ENCODE measurements at regions not wholly inside any gene's neighbourhood (a gene's known extent, or its start where the extent isn't known, plus 50 kb on each side); places are given as distances from the start of the nearest gene placed in this dataset.

- TF ChIP-seq EZH2 (IDR thresholded peaks at IDR 0.05; ENCODE audit: borderline replicate concordance, low read depth, low read length, severe bottlenecking) (no peak), CTCF (IDR thresholded peaks at IDR 0.05; ENCODE audit: extremely low read depth in 1 of 2, insufficient read depth in 1 of 2, low read depth in 1 of 2, low read length in 2 of 2) (no peak), JUN (IDR thresholded peaks at IDR 0.05; ENCODE audit: borderline replicate concordance, insufficient read depth, insufficient read length, low read depth) (no peak), FOS (IDR thresholded peaks at IDR 0.05; ENCODE audit: borderline replicate concordance, insufficient read depth, low read length) (no peak), MYC (IDR thresholded peaks at IDR 0.05; ENCODE audit: low read depth, low read length) (no peak), POLR2AphosphoS5 (IDR thresholded peaks at IDR 0.05; ENCODE audit: insufficient read depth, low read depth, low read length) (no peak), POLR2A (IDR thresholded peaks at IDR 0.05; ENCODE audit: low read depth, low read length) (no peak), GATA2 (IDR thresholded peaks at IDR 0.05; ENCODE audit: insufficient read depth, insufficient read length, low read depth, low read length) (no peak)
- TF ChIP-seq, protein P1, sequence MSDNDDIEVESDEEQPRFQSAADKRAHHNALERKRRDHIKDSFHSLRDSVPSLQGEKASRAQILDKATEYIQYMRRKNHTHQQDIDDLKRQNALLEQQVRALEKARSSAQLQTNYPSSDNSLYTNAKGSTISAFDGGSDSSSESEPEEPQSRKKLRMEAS (IDR thresholded peaks at IDR 0.05; ENCODE audit: insufficient read depth, insufficient read length), result no peak
Observed at GRCh38 chr9:27701587-27701986, 128.3 kb upstream of the C9orf72 start.
